ENCODE measurements at regions not wholly inside any gene's neighbourhood (a gene's known extent, or its start where the extent isn't known, plus 50 kb on each side); places are given as distances from the start of the nearest gene placed in this dataset.

GRCh38 chr12:67915335-67915851, 73.9 kb upstream of the IFNG-AS1 start:
- TF ChIP-seq CTCF (IDR thresholded peaks at IDR 0.05; ENCODE audit: extremely low read depth in 1 of 2, insufficient read depth in 1 of 2, low read depth in 1 of 2, low read length in 2 of 2) (no peak), POLR2A (IDR thresholded peaks at IDR 0.05; ENCODE audit: low read depth, low read length) (no peak), JUN (IDR thresholded peaks at IDR 0.05; ENCODE audit: borderline replicate concordance, insufficient read depth, insufficient read length, low read depth) (no peak), EZH2 (IDR thresholded peaks at IDR 0.05; ENCODE audit: borderline replicate concordance, low read depth, low read length, severe bottlenecking) (no peak), POLR2AphosphoS5 (IDR thresholded peaks at IDR 0.05; ENCODE audit: insufficient read depth, low read depth, low read length) (no peak), GATA2 (IDR thresholded peaks at IDR 0.05; ENCODE audit: insufficient read depth, insufficient read length, low read depth, low read length) (no peak)
